SK-N-SH treated with all-trans-retinoic acid at 6 μM for 48 hours (cell line): ENCODE measurements at regions not wholly inside any gene's neighbourhood (a gene's known extent, or its start where the extent isn't known, plus 50 kb on each side); places are given as distances from the start of the nearest gene placed in this dataset.
A peak's percentile ranks its signal among the peaks of the same experiment; 100 is the strongest.

ENCODE experiments used
- ATAC-seq: fragments of 200-7000 bp; cut with Tn5 transposase; 3 replicates; pipeline ENCODE4 v1.9.1; 2020; ENCODE audit warnings: mild to moderate bottlenecking, moderate library complexity
- ARNTL ChIP-seq: fragments of 450-650 bp; formaldehyde crosslinking; IDR thresholded peaks from 2 replicates; pipeline ENCODE4 v1.5.0; 2020; ENCODE audit warnings: low read depth, mild to moderate bottlenecking, moderate library complexity, borderline replicate concordance
- BACH2 ChIP-seq: fragments of 250-450 bp; sonication (Bioruptor Pico); IDR thresholded peaks from 2 replicates; pipeline ENCODE4 v1.9.0; 2021; ENCODE audit warnings: mild to moderate bottlenecking, borderline replicate concordance
- CSDC2 ChIP-seq: fragments of 250-450 bp; sonication (Bioruptor Pico); IDR thresholded peaks from 2 replicates; pipeline ENCODE4 v1.5.0; 2020; ENCODE audit warnings: mild to moderate bottlenecking, moderate library complexity
- ESRRG ChIP-seq: fragments of 250-450 bp; sonication (Bioruptor Pico); IDR thresholded peaks from 2 replicates; pipeline ENCODE4 v1.6.1; 2021; ENCODE audit warnings: mild to moderate bottlenecking
- ISL1 ChIP-seq: fragments of 250-450 bp; sonication (Bioruptor Pico); IDR thresholded peaks from 2 replicates; pipeline ENCODE4 v2.1.2; 2022; ENCODE audit warnings: mild to moderate bottlenecking, moderate library complexity
- OSR1 ChIP-seq: fragments of 250-450 bp; sonication (Bioruptor Pico); IDR thresholded peaks from 2 replicates; pipeline ENCODE4 v1.8.0; 2022; ENCODE audit warnings: moderate library complexity, mild to moderate bottlenecking, inconsistent platforms
- PPARA ChIP-seq: fragments of 250-450 bp; sonication (Bioruptor Pico); IDR thresholded peaks from 2 replicates; pipeline ENCODE4 v1.5.0; 2020; ENCODE audit warnings: mild to moderate bottlenecking, borderline replicate concordance
- RARB ChIP-seq: fragments of 250-450 bp; sonication (Bioruptor Pico); IDR thresholded peaks from 2 replicates; pipeline ENCODE4 v1.8.0; 2021; ENCODE audit warnings: mild to moderate bottlenecking, moderate library complexity
- TCF4 ChIP-seq: fragments of 250-450 bp; sonication (Bioruptor Pico); IDR thresholded peaks from 2 replicates; pipeline ENCODE4 v1.8.0; 2021; ENCODE audit warnings: mild to moderate bottlenecking, moderate library complexity, borderline replicate concordance
- TOX ChIP-seq: fragments of 250-450 bp; sonication (Bioruptor Pico); IDR thresholded peaks from 2 replicates; pipeline ENCODE4 v1.8.0; 2021; ENCODE audit warnings: mild to moderate bottlenecking, moderate library complexity, borderline replicate concordance
- ZC3H10 ChIP-seq: fragments of 250-450 bp; sonication (Bioruptor Pico); IDR thresholded peaks from 2 replicates; pipeline ENCODE4 v1.5.1; 2021; ENCODE audit warnings: mild to moderate bottlenecking, moderate library complexity
- ZFP3 ChIP-seq: fragments of 250-450 bp; sonication (Bioruptor Pico); IDR thresholded peaks from 2 replicates; pipeline ENCODE4 v1.5.0; 2020; ENCODE audit warnings: mild to moderate bottlenecking, moderate library complexity
- ZFP30 ChIP-seq: fragments of 450-650 bp; formaldehyde crosslinking; IDR thresholded peaks from 2 replicates; pipeline ENCODE4 v1.5.0; 2022; ENCODE audit warnings: mild to moderate bottlenecking, moderate library complexity
- ZNF565 ChIP-seq: fragments of 450-650 bp; formaldehyde crosslinking; conservative IDR thresholded peaks from 2 replicates; pipeline ENCODE4 v1.5.0; 2020; ENCODE audit warnings: low read depth, mild to moderate bottlenecking, moderate library complexity
- ZNF8 ChIP-seq: fragments of 450-650 bp; formaldehyde crosslinking; IDR thresholded peaks from 2 replicates; pipeline ENCODE4 v1.5.0; 2020; ENCODE audit warnings: mild to moderate bottlenecking, moderate library complexity
- TF ChIP-seq, protein P1 (sequence below): fragments of 250-450 bp; sonication (Bioruptor Pico); IDR thresholded peaks from 2 replicates; pipeline ENCODE4 v1.8.0; 2021; ENCODE audit warnings: low read depth, mild to moderate bottlenecking, moderate library complexity, borderline replicate concordance
- TF ChIP-seq, protein P2 (sequence below): fragments of 250-450 bp; sonication (Bioruptor Pico); IDR thresholded peaks from 2 replicates; pipeline ENCODE4 v1.5.0; 2020; ENCODE audit warnings: mild to moderate bottlenecking, moderate library complexity
- TF ChIP-seq, protein P3 (sequence below): fragments of 250-450 bp; sonication (Bioruptor Pico); IDR thresholded peaks from 2 replicates; pipeline ENCODE4 v1.5.1; 2020; ENCODE audit warnings: low read depth, mild to moderate bottlenecking, moderate library complexity
- TF ChIP-seq, protein P4 (sequence below): fragments of 250-450 bp; sonication (Bioruptor Pico); IDR thresholded peaks from 2 replicates; pipeline ENCODE4 v1.8.0; 2020; ENCODE audit warnings: mild to moderate bottlenecking, moderate library complexity, borderline replicate concordance
- TF ChIP-seq, protein P5 (sequence below): fragments of 250-450 bp; sonication (Bioruptor Pico); IDR thresholded peaks from 2 replicates; pipeline ENCODE4 v1.5.1; 2021; ENCODE audit warnings: mild to moderate bottlenecking, moderate library complexity

DNA sequence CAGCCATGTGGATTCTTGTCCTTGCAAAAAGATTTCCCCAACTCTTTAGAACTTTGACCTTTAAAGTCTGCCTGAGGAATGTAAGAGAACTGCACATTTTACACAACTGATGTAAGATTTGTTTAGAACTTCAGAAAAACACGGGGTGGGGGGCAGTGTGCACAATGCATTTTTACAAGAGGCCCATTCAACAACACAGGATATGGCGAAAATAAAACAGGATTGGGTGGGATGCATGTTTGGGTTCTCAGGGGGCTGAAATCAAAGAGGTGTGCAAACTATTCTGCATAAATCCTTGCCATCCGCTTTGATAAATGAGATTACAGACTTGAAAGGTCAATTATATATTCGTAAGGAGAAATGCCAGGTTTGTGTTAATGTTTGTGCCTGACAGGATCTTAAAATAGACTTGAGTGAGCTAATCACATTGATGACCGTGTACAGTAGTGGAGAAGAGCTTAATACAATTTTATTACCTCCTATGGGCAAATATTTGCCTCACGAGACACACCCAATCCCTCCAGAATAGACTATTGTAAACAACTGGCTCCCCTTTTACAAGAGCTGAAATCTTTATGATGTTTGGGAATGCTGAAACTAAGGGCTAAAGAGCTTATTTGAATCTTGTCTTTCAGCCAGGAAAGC lies 184.1 kb upstream of the LEF1 start:
- ATAC-seq = no peak
- TF ChIP-seq CSDC2 (CRISPR knock-in tag) (no peak), ARNTL (CRISPR knock-in tag) (no peak), ZNF565 (CRISPR knock-in tag) (no peak), ZFP30 (CRISPR knock-in tag) (no peak), BACH2 (CRISPR knock-in tag) (no peak), ZC3H10 (CRISPR knock-in tag) (no peak), ZNF8 (no peak), OSR1 (CRISPR knock-in tag) (no peak), PPARA (CRISPR knock-in tag) (no peak), TCF4 (CRISPR knock-in tag) (no peak), ZFP3 (CRISPR knock-in tag) (no peak), RARB (CRISPR knock-in tag) (no peak)
- TF ChIP-seq, protein P1, sequence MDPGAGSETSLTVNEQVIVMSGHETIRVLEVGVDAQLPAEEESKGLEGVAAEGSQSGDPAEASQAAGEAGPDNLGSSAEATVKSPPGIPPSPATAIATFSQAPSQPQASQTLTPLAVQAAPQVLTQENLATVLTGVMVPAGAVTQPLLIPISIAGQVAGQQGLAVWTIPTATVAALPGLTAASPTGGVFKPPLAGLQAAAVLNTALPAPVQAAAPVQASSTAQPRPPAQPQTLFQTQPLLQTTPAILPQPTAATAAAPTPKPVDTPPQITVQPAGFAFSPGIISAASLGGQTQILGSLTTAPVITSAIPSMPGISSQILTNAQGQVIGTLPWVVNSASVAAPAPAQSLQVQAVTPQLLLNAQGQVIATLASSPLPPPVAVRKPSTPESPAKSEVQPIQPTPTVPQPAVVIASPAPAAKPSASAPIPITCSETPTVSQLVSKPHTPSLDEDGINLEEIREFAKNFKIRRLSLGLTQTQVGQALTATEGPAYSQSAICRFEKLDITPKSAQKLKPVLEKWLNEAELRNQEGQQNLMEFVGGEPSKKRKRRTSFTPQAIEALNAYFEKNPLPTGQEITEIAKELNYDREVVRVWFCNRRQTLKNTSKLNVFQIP (CRISPR knock-in tag) = no peak
- TF ChIP-seq, protein P2, sequence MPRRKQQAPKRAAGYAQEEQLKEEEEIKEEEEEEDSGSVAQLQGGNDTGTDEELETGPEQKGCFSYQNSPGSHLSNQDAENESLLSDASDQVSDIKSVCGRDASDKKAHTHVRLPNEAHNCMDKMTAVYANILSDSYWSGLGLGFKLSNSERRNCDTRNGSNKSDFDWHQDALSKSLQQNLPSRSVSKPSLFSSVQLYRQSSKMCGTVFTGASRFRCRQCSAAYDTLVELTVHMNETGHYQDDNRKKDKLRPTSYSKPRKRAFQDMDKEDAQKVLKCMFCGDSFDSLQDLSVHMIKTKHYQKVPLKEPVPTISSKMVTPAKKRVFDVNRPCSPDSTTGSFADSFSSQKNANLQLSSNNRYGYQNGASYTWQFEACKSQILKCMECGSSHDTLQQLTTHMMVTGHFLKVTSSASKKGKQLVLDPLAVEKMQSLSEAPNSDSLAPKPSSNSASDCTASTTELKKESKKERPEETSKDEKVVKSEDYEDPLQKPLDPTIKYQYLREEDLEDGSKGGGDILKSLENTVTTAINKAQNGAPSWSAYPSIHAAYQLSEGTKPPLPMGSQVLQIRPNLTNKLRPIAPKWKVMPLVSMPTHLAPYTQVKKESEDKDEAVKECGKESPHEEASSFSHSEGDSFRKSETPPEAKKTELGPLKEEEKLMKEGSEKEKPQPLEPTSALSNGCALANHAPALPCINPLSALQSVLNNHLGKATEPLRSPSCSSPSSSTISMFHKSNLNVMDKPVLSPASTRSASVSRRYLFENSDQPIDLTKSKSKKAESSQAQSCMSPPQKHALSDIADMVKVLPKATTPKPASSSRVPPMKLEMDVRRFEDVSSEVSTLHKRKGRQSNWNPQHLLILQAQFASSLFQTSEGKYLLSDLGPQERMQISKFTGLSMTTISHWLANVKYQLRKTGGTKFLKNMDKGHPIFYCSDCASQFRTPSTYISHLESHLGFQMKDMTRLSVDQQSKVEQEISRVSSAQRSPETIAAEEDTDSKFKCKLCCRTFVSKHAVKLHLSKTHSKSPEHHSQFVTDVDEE = no peak

DNA sequence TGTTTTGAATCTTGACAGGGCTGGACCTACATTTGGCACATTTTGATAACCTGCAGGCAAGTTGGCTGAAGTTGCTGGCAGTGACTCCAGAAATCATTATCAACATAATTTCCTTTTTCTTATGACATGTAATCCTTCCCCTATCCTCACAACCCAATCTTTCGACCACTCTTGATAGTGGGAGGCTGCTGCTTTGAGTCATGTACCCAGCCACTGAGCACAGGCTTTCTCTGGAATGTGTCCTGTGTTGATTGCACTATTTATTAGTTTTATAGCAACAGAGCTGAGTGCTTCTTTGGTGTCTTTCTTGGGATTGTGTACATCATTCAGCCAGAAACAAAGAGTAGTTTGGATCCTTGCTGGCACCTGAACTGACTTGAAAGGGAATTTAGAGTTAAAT lies 183.1 kb upstream of the LEF1 start:
- no peak for ATAC-seq
- TF ChIP-seq ESRRG = no peak
- no peak for TF ChIP-seq RARB (CRISPR knock-in tag)
- TF ChIP-seq, protein P3, sequence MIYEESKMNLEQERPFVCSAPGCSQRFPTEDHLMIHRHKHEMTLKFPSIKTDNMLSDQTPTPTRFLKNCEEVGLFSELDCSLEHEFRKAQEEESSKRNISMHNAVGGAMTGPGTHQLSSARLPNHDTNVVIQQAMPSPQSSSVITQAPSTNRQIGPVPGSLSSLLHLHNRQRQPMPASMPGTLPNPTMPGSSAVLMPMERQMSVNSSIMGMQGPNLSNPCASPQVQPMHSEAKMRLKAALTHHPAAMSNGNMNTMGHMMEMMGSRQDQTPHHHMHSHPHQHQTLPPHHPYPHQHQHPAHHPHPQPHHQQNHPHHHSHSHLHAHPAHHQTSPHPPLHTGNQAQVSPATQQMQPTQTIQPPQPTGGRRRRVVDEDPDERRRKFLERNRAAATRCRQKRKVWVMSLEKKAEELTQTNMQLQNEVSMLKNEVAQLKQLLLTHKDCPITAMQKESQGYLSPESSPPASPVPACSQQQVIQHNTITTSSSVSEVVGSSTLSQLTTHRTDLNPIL (CRISPR knock-in tag) = no peak
- TF ChIP-seq TOX (CRISPR knock-in tag) = no peak
- TF ChIP-seq, protein P4, sequence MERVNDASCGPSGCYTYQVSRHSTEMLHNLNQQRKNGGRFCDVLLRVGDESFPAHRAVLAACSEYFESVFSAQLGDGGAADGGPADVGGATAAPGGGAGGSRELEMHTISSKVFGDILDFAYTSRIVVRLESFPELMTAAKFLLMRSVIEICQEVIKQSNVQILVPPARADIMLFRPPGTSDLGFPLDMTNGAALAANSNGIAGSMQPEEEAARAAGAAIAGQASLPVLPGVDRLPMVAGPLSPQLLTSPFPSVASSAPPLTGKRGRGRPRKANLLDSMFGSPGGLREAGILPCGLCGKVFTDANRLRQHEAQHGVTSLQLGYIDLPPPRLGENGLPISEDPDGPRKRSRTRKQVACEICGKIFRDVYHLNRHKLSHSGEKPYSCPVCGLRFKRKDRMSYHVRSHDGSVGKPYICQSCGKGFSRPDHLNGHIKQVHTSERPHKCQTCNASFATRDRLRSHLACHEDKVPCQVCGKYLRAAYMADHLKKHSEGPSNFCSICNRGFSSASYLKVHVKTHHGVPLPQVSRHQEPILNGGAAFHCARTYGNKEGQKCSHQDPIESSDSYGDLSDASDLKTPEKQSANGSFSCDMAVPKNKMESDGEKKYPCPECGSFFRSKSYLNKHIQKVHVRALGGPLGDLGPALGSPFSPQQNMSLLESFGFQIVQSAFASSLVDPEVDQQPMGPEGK (CRISPR knock-in tag) = no peak
- TF ChIP-seq, protein P2 = no peak
- TF ChIP-seq ISL1 (CRISPR knock-in tag) = peak; percentile 38; the same call in 1 of the 2 replicates
- no peak for TF ChIP-seq ZNF565 (CRISPR knock-in tag)
- TF ChIP-seq, protein P5, sequence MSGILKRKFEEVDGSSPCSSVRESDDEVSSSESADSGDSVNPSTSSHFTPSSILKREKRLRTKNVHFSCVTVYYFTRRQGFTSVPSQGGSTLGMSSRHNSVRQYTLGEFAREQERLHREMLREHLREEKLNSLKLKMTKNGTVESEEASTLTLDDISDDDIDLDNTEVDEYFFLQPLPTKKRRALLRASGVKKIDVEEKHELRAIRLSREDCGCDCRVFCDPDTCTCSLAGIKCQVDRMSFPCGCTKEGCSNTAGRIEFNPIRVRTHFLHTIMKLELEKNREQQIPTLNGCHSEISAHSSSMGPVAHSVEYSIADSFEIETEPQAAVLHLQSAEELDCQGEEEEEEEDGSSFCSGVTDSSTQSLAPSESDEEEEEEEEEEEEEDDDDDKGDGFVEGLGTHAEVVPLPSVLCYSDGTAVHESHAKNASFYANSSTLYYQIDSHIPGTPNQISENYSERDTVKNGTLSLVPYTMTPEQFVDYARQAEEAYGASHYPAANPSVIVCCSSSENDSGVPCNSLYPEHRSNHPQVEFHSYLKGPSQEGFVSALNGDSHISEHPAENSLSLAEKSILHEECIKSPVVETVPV (CRISPR knock-in tag) = no peak
